Tibial nerve (tissue), 4 donors: ENCODE measurements at regions not wholly inside any gene's neighbourhood (a gene's known extent, or its start where the extent isn't known, plus 50 kb on each side); places are given as distances from the start of the nearest gene placed in this dataset.

Experiments used
- CTCF ChIP-seq, 5 experiments: fragments of 200-600 bp in 3 of 5; fragments of 450-650 bp in 2 of 5; sonication (generic) in 3 of 5; IDR thresholded peaks; one replicate each; pipeline ENCODE4 v1.5.1; 2016 to 2019; ENCODE audit warnings: antibody characterized with exemption in 5 of 5, mild to moderate bottlenecking in 3 of 5, moderate library complexity in 2 of 5
- EP300 ChIP-seq, 2 donors: sonication (generic); formaldehyde crosslinking; IDR thresholded peaks; one replicate each; pipeline ENCODE4 v1.6.1; 2017; ENCODE audit warnings: antibody characterized with exemption in 2 of 2, mild to moderate bottlenecking in 1 of 2
- POLR2A ChIP-seq, 2 donors: fragments of 450-650 bp; IDR thresholded peaks; one replicate each; pipeline ENCODE4 v1.6.1; 2017; ENCODE audit warnings: antibody characterized with exemption in 2 of 2, mild to moderate bottlenecking in 2 of 2, moderate library complexity in 2 of 2

GRCh38 chr5:147997486-147997885 lies 66.3 kb upstream of the SPINK5 start:
- no peak for TF ChIP-seq CTCF (IDR thresholded peaks at IDR 0.05)
- no peak for TF ChIP-seq POLR2A (IDR thresholded peaks at IDR 0.05)
- TF ChIP-seq EP300 (IDR thresholded peaks at IDR 0.05), result no peak
